ENCODE measurements at regions not wholly inside any gene's neighbourhood (a gene's known extent, or its start where the extent isn't known, plus 50 kb on each side); places are given as distances from the start of the nearest gene placed in this dataset.

GRCh38 chr21:16587141-16587581 is 857.4 kb downstream of the USP25 start:
- DNase-seq (ENCODE audit: low read depth) = no peak

DNA sequence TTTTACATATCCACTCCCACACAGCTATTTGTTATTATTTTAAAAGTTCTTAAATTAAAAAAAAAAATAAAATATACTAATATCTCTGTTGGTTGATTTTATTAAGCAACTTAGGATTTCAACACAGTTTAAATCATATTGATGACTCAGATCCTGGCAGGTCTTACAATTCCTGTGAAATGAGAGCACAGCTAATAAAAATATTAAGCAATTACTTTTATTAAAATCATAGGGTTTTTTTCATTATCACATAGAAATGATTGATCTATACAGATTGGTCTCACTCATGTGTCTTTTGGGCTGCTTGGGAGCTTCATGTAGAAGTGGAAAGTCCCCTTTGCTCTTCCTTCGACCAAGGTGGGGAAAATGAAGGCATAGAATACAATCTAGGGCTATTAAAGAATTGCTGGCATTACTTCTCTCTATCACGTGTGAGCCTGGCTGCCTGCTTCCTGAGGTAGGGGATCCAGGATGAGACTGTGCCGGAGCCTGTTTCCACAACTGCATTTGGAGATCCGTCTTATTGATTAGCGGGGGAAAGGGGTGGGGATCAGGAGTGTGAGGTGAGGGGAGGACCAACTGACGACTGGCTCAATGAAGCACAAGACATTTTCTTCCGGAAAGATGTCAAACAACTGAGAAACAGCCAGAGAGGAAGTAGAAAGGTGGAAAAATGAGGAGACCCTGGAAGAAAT is 858.0 kb downstream of the USP25 start:
- no peak for DNase-seq (ENCODE audit: low read depth)

GRCh38 chr21:16588433-16588860 is 858.7 kb downstream of the USP25 start:
- no peak for DNase-seq (ENCODE audit: low read depth)

GRCh38 chr21:16589006-16589898 is 859.5 kb downstream of the USP25 start:
- no peak for DNase-seq (ENCODE audit: low read depth)

DNA sequence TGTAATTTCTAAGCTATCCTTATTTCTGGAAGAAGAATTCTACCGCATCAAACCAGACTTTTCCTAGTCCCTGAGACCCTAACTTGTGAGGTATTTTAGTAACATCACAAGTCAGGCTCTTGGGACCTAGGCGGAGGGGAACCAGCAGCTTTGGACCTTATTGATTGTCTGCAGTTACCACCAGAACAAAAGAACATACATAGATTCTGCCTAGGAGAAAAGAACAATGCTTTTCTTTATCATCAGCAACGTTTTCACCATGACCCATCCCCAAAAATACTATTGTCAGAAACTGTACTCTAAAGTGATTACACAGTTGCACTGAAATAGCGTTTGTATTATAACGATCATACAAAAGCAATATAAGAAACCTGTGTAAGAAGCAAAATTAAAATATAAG is 860.4 kb downstream of the USP25 start:
- DNase-seq (ENCODE audit: low read depth) = no peak

DNA sequence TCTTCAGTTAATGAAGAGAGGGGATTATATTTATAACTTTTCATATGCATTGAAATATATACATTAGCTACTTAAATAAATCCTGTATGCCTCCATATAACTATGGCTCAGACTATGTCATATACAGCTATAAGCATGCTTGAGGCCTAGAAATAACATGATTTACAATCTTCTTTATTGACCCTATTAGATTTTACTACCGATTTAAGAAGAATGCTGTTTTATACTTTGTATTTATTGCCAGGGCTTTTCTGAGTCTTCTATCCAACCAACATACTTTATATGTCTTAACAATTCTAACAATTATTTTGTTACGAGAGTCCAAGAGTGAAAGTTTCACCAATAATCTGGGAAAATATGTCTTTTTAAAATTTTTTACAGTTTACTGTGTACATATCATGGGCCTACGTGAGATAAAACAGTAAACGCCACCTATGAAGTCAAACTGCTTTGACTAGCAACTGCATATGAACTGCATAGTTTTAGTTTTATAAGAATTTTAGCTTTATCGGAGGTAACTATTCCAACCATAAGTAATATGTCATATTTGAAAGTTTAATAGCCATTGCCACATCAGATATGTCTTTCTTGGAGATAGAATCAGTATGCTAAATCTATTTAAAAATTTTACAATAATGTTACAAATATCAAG is 861.0 kb downstream of the USP25 start:
- no peak for DNase-seq (ENCODE audit: low read depth)

DNA sequence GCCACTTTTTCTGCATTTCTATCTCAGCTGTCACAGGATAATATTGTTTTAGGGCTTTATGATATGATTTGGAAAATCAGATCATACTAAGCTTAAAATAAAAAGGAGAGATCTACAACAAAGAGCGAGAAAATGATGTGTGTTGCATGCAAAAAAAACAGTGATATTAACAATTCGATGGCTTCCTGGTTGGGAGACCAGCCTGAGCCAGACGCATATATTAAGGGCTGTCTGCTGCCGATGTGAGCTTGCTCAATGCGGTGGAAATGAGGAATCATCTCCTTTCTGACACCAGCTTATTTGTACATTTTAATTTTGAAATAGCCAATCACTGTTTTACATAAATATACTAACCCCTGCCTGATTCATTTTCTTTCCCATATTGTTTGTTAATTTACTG is 862.6 kb downstream of the USP25 start:
- no peak for DNase-seq (ENCODE audit: low read depth)

DNA sequence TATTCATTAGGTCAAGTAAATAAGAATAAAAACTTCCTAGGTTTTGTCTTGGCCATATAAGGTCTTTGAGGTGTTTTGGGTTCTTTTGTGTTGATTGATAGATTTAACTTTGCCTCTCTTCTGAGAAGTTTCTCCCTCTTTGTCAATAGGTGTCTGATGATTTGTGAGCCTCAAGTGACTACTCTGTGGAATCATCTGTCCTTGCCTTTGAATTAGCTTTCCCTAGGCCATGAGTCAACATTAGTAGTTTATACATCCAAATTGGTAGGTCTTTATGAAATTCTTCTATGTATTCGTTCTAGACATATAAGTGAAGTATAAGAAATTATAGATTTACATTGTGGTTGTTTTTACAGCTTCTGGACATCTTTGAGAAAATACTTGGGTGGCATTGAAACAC is 864.4 kb downstream of the USP25 start:
- no peak for DNase-seq (ENCODE audit: low read depth)

DNA sequence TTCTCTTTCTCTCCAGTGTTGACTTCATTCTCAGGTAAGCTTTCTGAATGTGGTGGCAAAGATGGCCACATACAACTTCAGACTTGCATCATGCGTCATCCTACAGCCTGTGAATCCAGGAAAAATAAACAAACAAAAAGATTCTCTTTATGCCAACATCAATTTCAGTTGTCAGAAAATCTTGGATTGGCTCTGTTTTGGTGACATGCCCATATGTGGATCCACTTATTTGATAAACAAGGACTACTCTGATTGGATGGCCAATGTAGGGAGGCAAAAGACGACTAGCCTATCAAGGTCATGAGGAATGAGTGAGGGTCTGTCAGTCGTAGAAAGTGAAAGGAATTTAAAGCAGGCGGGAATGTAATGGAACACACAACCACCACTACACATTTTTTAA is 866.6 kb downstream of the USP25 start:
- no peak for DNase-seq (ENCODE audit: low read depth)

GRCh38 chr21:16597753-16598152 is 868.0 kb downstream of the USP25 start:
- no peak for DNase-seq (ENCODE audit: low read depth)

DNA sequence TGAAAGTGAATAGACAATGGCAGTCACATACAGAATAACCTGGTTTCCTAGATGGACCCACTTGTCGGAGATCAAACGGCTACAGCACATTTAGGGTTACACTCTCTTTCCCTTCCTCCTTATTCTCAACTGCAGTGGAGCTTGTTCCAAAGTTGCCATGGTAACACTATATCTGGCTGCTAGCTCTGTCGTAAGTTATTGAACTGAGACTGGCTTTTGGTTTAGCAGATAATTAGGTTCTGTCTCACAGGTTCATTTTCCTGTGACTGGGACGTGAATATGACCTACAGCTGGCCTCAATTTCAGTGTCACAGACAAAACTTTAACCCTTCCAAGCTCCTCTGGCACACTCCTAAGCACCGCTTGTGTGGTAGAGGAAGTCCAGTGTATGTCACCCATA is 875.8 kb downstream of the USP25 start:
- DNase-seq (ENCODE audit: low read depth) = no peak

GRCh38 chr21:16606271-16606670 is 876.5 kb downstream of the USP25 start:
- DNase-seq (ENCODE audit: low read depth) = no peak

DNA sequence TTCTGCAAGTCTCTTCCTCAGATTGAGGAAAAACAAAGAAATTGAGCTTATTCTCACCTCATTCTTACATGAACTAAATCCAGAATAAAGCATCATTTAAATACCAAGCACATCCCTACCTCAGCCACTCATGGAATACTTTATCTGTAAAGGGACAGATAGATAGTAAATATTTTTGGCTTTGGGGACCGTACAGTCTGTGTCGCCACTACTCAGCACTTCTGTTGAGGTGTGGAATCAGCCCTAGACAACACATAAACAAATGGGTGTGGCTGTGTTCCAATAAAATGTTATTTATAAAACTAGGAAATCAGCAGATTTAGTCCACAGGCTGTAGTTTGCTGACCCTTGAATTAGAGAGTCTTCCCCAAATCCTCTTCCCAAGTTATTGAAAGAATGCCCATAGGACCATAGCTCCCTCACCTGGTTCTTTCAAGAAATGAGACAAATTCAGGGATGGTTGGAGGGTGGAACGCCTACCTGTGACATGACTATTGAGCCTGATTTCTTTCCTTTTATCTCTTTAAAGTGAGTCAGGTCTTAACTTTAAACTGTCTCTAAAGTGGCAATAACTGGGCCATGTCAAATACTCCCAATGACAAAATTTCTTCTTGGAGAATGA is 878.5 kb downstream of the USP25 start:
- no peak for DNase-seq (ENCODE audit: low read depth)

DNA sequence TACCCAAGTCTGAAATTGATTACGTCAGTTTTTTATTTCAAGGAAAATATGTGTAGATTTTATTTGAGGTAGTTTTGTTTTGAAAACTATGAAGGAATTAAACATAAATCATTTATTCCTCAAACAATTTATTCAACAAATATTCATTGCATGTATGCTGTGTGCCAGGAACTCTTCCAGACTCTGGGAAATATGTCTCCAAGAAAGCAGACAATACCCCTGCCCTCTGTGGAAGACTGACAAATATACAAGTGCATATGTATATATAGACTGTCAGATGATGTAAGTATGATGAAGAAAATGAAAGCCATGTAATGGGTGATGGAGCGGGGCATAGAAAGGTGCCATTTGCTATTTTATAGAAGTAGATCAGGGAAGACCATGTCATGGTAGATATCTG is 889.5 kb downstream of the USP25 start:
- DNase-seq (ENCODE audit: low read depth) = no peak

DNA sequence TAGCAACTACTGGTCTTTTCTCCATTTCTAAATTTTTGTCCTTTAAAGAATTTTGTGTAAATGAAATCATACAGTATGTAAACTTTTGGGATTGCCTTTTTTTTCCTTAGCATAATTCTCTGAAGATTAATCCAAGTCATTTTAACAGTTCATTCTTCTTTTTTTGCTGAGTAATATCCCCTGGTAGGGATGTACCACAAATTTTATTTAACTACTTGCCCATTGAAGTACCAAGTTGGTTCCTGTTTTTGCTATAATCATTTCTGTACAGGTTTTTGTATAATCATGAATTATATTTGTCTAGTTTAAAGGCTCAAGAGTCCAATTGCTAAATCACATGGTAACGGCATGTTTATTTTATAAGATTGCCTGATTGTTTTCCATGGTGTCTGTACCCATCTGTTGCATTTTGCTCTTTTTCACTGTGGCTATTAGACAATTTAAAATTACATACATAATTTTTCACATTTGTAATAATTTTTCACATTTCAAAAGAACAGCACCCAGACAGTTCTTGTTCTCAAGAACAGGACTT is 891.1 kb downstream of the USP25 start:
- no peak for DNase-seq (ENCODE audit: low read depth)

DNA sequence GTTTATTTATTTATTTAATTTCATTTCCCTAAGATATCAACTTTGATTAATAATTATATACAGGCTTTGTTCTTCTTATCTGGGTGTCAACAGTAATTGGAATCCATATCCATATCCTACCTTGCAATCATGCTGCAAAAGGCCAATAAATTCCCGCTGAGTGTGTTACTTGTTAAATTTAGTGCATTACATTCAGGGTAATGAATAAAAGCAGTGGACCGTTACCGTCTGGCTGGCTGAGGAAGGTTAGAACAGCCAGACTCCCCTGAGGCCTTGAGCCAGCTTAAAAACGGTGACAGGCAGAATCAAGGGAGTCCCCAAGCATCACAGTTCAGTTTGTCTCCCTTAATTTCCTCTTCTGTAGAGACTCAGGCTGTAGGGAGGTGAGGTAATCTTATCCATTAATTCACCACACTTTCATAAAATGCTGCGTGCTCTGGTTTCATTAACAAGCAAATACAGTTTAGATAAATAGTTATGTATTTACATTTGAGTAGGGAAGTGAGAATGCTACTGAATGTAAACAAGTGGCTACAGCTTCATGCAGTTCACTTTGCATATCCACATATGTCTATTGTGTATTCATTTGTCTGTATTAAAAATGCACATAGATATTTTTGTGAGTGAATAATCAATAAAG is 888.2 kb upstream of the CXADR start:
- no peak for DNase-seq (ENCODE audit: low read depth)

- DNase-seq (ENCODE audit: low read depth) = no peak
Measured at GRCh38 chr21:16625491-16625890, 887.4 kb upstream of the CXADR start.

DNA sequence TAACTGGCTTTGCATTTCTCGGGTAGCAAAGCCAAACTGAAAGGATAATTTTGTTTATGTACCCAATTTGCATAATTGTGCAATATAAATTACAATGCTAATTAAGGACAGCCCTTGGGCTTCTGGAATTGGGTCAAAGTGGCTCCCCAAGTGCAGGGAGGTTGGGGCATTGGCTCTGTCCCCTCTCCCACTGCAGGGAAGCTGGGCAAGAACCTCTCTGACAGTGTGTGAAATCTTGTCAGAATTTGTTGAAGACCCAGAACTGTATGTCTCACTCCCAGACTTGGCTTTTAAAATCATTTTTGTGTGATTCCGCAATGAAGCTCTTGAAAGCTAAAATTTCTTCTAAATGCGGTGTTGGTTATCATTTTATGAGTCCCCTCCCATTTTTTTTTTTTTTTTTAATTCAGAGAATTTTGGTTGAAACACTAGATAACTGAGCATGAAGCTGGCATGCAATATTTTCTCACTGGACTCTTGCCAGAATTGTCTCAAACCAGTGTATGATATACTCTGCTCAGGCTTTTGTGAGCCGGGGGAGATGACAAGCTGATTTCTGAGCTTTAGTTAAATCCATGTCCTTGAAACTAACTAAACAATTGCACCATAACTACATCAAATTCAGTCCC is 878.9 kb upstream of the CXADR start:
- DNase-seq (ENCODE audit: low read depth) = no peak

DNA sequence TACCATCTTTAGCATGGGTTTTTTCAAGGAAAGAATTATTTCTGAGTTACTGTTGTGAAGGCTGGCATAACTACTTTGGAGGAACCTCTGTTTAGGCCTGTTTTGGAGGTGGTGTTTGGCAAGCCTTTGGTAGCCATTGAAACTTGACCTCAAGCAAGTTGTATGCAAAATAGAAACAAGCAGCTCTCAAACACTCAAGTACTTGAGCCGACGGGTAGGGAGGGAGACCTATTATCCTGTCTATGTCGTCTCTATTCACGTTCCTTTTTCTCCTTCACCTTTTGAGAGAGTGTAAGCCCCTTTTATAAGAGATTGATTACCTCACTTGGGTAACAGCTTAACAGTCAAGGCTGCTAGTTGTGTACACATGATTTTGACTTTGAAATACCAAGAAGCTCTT is 878.3 kb upstream of the CXADR start:
- no peak for DNase-seq (ENCODE audit: low read depth)

DNA sequence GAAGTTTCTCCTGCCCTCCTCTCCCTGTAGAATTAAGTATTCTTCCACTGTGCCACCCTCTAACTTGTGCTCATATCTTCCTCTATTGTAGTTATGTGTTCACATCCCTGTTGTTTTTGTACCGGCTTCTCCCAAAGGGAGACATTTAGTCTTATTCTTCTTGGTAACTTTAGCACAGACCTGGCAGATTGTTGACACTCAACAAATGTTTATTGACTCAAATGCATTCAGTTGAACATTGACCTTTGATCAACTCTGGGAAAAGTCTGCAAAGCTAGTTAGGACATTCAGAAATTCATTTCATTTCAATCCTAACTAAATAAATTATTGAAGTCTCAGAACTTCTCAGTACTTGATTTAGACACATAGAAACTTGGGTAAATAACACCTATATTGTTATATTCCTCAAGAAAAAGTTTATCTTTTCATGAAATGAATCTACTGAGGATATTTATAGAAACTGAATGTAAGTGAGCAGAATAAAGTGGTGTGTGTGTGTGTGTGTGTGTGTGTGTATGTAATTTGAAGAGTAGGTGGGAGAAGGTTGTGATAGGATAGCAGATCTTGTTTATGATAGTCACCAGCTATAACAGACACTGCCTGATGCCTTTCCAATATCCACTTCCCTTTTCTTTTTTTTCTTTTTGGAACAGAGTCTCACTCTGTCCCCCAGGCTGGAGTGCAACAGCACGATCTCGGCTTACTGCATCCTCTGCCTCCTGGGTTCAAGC is 872.4 kb upstream of the CXADR start:
- DNase-seq (ENCODE audit: low read depth) = no peak

DNA sequence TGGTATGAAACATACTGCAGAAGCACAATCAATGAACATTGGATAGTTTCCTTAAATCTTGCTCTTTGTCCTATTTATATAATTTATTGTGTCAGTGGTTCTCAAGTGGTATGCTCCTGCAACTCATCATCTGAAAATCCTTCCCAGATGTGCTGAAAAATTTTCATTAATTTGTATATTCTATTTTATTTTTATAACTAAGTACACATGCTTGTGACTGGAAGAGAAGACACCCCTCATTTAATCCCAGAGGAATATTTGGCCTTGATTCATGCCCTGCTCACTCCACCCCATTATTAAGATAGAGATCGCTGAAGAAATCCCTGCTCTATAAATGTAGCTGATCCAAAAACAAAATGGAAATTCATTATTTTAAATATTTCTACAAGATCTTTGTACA is 870.5 kb upstream of the CXADR start:
- DNase-seq (ENCODE audit: low read depth) = no peak
